Stomach (tissue), 4 donors: ENCODE measurements at regions not wholly inside any gene's neighbourhood (a gene's known extent, or its start where the extent isn't known, plus 50 kb on each side); places are given as distances from the start of the nearest gene placed in this dataset.

Source experiments
- POLR2A ChIP-seq, 4 donors: fragments of 450-650 bp; IDR thresholded peaks; one replicate each; pipeline ENCODE4 v1.6.1; 2016; ENCODE audit warnings: antibody characterized with exemption in 4 of 4, control low read depth in 2 of 4, mild to moderate bottlenecking in 1 of 4, moderate library complexity in 1 of 4
- POLR2AphosphoS5 ChIP-seq, 3 donors: sonication (generic); formaldehyde crosslinking; IDR thresholded peaks; one replicate each; pipeline ENCODE4 v1.6.1; 2016; ENCODE audit warnings: antibody characterized with exemption in 3 of 3

- TF ChIP-seq POLR2AphosphoS5 (IDR thresholded peaks at IDR 0.05) (no peak), POLR2A (IDR thresholded peaks at IDR 0.05) (no peak)
Measured at GRCh38 chr1:30466610-30467009, 256.8 kb downstream of the MATN1 start.
